ENCODE measurements at regions not wholly inside any gene's neighbourhood (a gene's known extent, or its start where the extent isn't known, plus 50 kb on each side); places are given as distances from the start of the nearest gene placed in this dataset.

DNA sequence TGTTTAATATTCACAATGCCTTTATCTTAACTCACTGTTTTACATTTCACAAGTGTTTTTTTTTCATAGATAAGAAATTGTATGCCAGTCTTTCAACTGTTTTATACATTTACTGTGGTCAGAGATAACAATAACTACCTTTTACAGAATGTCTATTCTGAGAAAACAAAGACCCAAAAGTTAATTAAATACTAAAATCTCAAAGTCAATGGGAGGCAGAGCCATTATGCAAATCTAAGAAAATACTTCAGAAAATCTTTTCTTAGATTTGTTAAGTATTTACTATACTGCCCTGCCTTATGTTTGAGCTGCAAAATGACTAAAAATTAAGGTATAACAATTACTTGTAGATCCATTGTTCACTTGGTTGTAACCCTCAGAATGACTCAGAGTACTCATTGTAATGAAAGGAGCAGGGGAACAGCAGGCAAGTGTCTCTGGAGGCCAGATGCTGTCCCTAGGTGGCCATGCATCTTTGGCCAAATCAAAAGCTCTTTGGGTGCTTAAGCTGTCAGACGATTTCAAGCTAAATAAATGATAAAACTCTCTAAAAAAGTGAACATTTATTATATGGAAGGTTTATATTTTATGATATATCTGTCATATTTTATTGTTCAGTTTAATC lies 770.1 kb upstream of the PCDH20 start:
- H3K4me3 ChIP-seq (replicated peaks; ENCODE audit: low read depth, low read length): no peak overlapping the region
- H3K36me3 ChIP-seq (ENCODE audit: control insufficient read depth, insufficient read depth, low read length): no peaks in the 10 kb centered on the region
- H3K27me3 ChIP-seq (replicated peaks; ENCODE audit: control insufficient read depth, insufficient read depth, low read length): no peaks in the 10 kb centered on the region
- DNase-seq (ENCODE audit: extremely low read depth, insufficient read length): no peak
- TF ChIP-seq, protein P1, sequence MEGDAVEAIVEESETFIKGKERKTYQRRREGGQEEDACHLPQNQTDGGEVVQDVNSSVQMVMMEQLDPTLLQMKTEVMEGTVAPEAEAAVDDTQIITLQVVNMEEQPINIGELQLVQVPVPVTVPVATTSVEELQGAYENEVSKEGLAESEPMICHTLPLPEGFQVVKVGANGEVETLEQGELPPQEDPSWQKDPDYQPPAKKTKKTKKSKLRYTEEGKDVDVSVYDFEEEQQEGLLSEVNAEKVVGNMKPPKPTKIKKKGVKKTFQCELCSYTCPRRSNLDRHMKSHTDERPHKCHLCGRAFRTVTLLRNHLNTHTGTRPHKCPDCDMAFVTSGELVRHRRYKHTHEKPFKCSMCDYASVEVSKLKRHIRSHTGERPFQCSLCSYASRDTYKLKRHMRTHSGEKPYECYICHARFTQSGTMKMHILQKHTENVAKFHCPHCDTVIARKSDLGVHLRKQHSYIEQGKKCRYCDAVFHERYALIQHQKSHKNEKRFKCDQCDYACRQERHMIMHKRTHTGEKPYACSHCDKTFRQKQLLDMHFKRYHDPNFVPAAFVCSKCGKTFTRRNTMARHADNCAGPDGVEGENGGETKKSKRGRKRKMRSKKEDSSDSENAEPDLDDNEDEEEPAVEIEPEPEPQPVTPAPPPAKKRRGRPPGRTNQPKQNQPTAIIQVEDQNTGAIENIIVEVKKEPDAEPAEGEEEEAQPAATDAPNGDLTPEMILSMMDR (IDR thresholded peaks at IDR 0.05; ENCODE audit: insufficient read depth, low read length, poor library complexity, severe bottlenecking): no peak

DNA sequence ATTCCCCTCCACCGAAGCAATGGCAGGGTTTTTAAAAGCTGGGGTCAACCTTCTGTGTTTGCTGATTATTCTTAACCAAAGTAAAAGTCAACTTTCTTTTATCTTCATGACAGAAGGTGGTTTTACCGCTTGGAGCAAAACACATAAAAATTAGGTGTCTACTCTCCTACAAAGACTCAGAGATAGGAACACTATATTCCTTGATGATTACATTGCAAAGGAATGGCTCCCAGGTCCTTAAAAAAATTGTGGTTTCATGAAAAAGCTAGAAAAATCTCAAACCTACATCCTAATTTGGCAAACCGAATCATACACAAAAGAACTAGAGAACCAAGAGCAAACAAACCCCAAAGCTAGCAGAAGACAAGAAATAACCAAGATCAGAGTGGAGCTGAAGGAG lies 760.4 kb upstream of the PCDH20 start:
- H3K36me3 ChIP-seq (ENCODE audit: control insufficient read depth, insufficient read depth, low read length): no peaks in the 10 kb centered on the region
- no peak for DNase-seq (ENCODE audit: extremely low read depth, insufficient read length)
- H3K27me3 ChIP-seq (replicated peaks; ENCODE audit: control insufficient read depth, insufficient read depth, low read length): no peaks in the 10 kb centered on the region
- TF ChIP-seq, protein P1 (IDR thresholded peaks at IDR 0.05; ENCODE audit: insufficient read depth, low read length, poor library complexity, severe bottlenecking): no peak
- H3K4me3 ChIP-seq (replicated peaks; ENCODE audit: low read depth, low read length): no peak overlapping the region

DNA sequence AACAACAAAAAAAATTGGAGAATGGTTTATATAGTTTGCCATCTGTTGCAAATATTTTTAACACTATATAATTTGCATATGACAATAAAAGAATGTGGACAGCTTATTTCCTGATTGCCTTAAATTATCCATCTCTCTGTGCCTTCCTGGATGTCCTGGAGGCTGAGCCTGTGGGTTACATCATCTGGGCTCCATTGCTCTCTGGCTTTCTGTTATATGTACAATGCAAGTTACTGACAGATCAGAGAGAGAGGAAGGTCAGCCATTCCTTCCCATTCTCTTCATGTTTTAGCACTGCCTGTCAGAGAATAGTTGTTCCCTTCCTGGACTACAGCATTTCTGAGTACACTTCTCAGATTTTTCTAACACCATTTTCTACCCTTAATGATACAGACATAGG lies 758.3 kb upstream of the PCDH20 start:
- Histone ChIP-seq H3K27me3 (replicated peaks; ENCODE audit: control insufficient read depth, insufficient read depth, low read length) (no peaks in the 10 kb centered on the region), H3K4me3 (replicated peaks; ENCODE audit: low read depth, low read length) (no peak overlapping the region), H3K36me3 (ENCODE audit: control insufficient read depth, insufficient read depth, low read length) (no peaks in the 10 kb centered on the region)
- DNase-seq (ENCODE audit: extremely low read depth, insufficient read length): no peak
- TF ChIP-seq, protein P1 (IDR thresholded peaks at IDR 0.05; ENCODE audit: insufficient read depth, low read length, poor library complexity, severe bottlenecking): no peak

DNA sequence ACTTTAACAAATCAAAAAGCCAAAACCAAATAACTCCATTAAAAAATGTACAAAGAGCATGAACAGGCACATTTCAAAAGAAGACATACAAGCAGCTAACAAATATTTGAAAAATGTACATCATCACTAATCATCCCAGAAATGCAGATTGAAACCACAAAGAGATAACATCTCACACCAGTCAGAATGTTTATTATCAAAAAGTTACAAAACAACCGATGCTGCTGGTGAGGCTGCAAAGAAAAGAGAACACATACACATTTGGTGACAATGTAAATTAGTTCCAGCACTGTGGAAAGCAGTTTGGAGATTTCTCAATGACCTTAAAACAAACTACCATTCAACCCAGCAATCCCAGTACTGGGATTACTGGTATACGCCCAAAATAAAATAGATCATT lies 756.0 kb upstream of the PCDH20 start:
- DNase-seq (ENCODE audit: extremely low read depth, insufficient read length): no peak
- Histone ChIP-seq H3K4me3 (replicated peaks; ENCODE audit: low read depth, low read length) (no peak overlapping the region), H3K36me3 (ENCODE audit: control insufficient read depth, insufficient read depth, low read length) (no peaks in the 10 kb centered on the region), H3K27me3 (replicated peaks; ENCODE audit: control insufficient read depth, insufficient read depth, low read length) (no peaks in the 10 kb centered on the region)
- TF ChIP-seq, protein P1 (IDR thresholded peaks at IDR 0.05; ENCODE audit: insufficient read depth, low read length, poor library complexity, severe bottlenecking): no peak

DNA sequence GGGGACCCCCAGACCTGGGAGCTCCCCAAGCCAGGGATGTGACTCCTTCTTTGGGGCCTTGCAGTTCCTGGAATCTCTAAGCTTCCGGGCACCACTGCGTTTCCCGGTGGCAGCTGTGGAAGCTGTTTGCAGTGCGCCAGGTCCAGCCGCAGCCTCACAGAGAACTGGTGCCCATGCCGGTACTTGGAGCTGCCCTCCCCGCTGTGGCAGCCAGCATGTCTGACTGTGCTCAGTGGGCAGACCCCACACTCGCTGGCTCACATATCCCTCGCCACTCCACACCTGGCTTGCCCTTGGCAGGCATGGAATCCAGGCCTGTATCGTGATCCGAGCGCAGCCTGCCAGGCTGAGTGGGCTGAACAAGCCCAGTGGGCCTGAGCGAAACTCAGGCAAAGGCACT lies 753.2 kb upstream of the PCDH20 start:
- TF ChIP-seq, protein P1 (IDR thresholded peaks at IDR 0.05; ENCODE audit: insufficient read depth, low read length, poor library complexity, severe bottlenecking): no peak
- DNase-seq (ENCODE audit: extremely low read depth, insufficient read length): no peak
- H3K4me3 ChIP-seq (replicated peaks; ENCODE audit: low read depth, low read length): no peak overlapping the region
- no peaks in the 10 kb centered on the region for H3K36me3 ChIP-seq (ENCODE audit: control insufficient read depth, insufficient read depth, low read length)
- H3K27me3 ChIP-seq (replicated peaks; ENCODE audit: control insufficient read depth, insufficient read depth, low read length): no peaks in the 10 kb centered on the region

DNA sequence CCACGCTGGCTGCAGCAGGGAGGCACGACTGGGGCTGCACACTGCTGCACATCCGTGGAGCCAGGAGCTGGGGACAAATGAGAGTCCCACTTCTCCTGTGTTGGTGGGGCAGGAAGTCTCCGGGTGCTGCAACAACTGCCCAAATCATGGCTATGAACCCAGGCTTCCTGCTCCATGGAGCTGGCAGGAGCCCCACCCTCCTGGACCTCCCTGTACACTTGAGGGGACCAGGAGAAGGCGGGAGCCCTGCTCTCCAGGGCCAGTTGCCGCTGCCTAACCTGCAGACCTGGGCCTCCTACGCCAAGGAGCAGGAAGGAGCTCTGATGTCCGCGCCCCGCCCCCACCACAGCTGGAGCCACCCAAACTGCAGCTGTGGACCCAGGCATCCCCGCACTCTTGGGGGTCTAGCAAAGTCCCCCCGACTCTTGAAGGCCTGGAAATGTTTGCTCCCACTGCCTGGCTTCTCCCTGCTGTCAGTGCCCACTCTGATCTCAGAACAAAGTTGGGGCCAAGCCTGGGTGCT lies 752.1 kb upstream of the PCDH20 start:
- TF ChIP-seq, protein P1 (IDR thresholded peaks at IDR 0.05; ENCODE audit: insufficient read depth, low read length, poor library complexity, severe bottlenecking): no peak
- Histone ChIP-seq H3K27me3 (replicated peaks; ENCODE audit: control insufficient read depth, insufficient read depth, low read length) (no peaks in the 10 kb centered on the region), H3K36me3 (ENCODE audit: control insufficient read depth, insufficient read depth, low read length) (no peaks in the 10 kb centered on the region), H3K4me3 (replicated peaks; ENCODE audit: low read depth, low read length) (no peak overlapping the region)
- no peak for DNase-seq (ENCODE audit: extremely low read depth, insufficient read length)
